ENCODE measurements at regions not wholly inside any gene's neighbourhood (a gene's known extent, or its start where the extent isn't known, plus 50 kb on each side); places are given as distances from the start of the nearest gene placed in this dataset.

DNA sequence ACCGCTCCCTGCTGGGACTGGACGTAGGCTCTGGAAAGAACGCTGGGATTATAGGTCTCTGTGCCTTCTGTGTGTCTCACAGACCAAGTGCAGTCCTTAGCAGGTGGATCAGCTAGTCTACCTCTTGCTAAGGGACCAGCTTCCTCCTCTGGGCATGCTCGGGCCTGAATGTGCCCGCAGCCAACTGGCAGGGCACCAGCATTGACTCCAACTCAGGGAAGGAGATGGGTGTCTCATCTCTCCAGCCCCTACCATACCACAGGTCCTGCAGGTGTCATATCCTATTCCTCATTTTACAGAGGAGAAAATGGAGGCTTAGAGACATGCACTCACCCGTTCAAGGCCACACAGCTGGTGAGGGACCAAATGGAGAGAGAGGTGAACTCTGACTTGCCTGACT is 340.2 kb downstream of the PTPRU start:
- no peaks in the 10 kb centered on the region for H3K36me3 ChIP-seq (ENCODE audit: insufficient read depth)
- no peaks in the 10 kb centered on the region for H4K20me1 ChIP-seq (ENCODE audit: insufficient read depth)
- TF ChIP-seq CTCF (conservative IDR thresholded peaks at IDR 0.05; ENCODE audit: low read depth, low read length), result no peak
- H3K4me1 ChIP-seq (ENCODE audit: low read depth, poor library complexity, severe bottlenecking), result no peaks in the 10 kb centered on the region
- no peak overlapping the region for H3K9ac ChIP-seq
- H3K79me2 ChIP-seq (ENCODE audit: insufficient read depth, low read depth), result no peaks in the 10 kb centered on the region
- peaks cover 21% of the 10 kb centered on the region; the same call in 1 of the 2 replicates for H3K27me3 ChIP-seq (ENCODE audit: insufficient read depth, low read depth)
- H3K4me2 ChIP-seq, result no peak overlapping the region
- H3K27ac ChIP-seq, result no peak overlapping the region
- H2AFZ ChIP-seq (ENCODE audit: low read depth), result no peak overlapping the region
- no peak overlapping the region for H3K4me3 ChIP-seq (IDR thresholded peaks at IDR 0.05; ENCODE audit: insufficient read depth, low read depth, low read length)

DNA sequence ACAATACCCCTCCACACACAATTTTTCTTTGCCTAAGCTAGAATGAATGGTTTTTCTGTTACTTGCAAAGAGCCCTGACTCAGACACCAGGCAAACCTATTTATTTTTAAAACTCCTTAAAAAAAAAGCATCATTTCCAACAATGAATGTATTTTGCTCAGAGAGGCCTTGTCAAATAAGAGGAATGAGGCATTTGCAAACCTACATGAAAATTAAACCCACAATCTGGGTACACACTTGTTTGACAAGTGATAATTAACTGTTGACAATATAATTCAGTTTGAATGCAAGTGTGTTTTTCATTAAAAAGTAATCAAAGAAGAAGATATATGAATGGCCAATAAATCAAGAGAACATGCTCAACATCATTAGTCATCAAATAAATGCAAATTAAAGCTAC is 339.5 kb downstream of the PTPRU start:
- Histone ChIP-seq H3K79me2 (ENCODE audit: insufficient read depth, low read depth) (no peaks in the 10 kb centered on the region), H3K36me3 (ENCODE audit: insufficient read depth) (no peaks in the 10 kb centered on the region), H3K9ac (no peak overlapping the region), H4K20me1 (ENCODE audit: insufficient read depth) (no peaks in the 10 kb centered on the region), H3K4me2 (no peak overlapping the region), H3K27ac (no peak overlapping the region), H3K4me1 (ENCODE audit: low read depth, poor library complexity, severe bottlenecking) (no peaks in the 10 kb centered on the region), H2AFZ (ENCODE audit: low read depth) (no peak overlapping the region), H3K4me3 (IDR thresholded peaks at IDR 0.05; ENCODE audit: insufficient read depth, low read depth, low read length) (no peak overlapping the region), H3K27me3 (ENCODE audit: insufficient read depth, low read depth) (peaks cover 21% of the 10 kb centered on the region; the same call in 1 of the 2 replicates)
- no peak for TF ChIP-seq CTCF (conservative IDR thresholded peaks at IDR 0.05; ENCODE audit: low read depth, low read length)

- Histone ChIP-seq H3K27me3 (ENCODE audit: insufficient read depth, low read depth) (peaks cover 21% of the 10 kb centered on the region; the same call in 1 of the 2 replicates), H3K27ac (no peak overlapping the region), H3K4me2 (no peak overlapping the region), H3K4me1 (ENCODE audit: low read depth, poor library complexity, severe bottlenecking) (no peaks in the 10 kb centered on the region), H2AFZ (ENCODE audit: low read depth) (no peak overlapping the region), H4K20me1 (ENCODE audit: insufficient read depth) (no peaks in the 10 kb centered on the region), H3K9ac (no peak overlapping the region), H3K36me3 (ENCODE audit: insufficient read depth) (no peaks in the 10 kb centered on the region), H3K79me2 (ENCODE audit: insufficient read depth, low read depth) (no peaks in the 10 kb centered on the region), H3K4me3 (IDR thresholded peaks at IDR 0.05; ENCODE audit: insufficient read depth, low read depth, low read length) (no peak overlapping the region)
- no peak for TF ChIP-seq CTCF (conservative IDR thresholded peaks at IDR 0.05; ENCODE audit: low read depth, low read length)
Observed at GRCh38 chr1:29575277-29575676, 339.0 kb downstream of the PTPRU start.

DNA sequence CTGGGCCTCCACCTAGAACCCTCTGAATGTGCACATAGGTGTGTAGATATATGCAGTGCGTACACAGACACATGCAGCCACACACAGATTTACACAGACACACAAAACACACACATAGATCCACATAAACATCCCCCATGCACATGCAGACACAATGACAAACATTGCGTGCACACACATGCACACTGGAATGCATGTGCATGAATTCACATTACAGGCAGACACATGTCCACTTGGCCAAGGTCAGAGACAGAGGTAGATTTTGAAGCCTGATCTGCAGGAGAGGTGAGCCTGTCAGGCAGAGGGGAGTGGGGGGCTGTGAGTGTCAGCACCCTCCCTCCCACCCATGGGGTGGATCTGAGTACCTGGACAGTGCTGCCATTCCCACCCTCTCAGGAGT is 338.5 kb downstream of the PTPRU start:
- no peak overlapping the region for H3K4me2 ChIP-seq
- TF ChIP-seq CTCF (conservative IDR thresholded peaks at IDR 0.05; ENCODE audit: low read depth, low read length), result no peak
- H3K4me1 ChIP-seq (ENCODE audit: low read depth, poor library complexity, severe bottlenecking), result no peaks in the 10 kb centered on the region
- H3K4me3 ChIP-seq (IDR thresholded peaks at IDR 0.05; ENCODE audit: insufficient read depth, low read depth, low read length), result no peak overlapping the region
- H4K20me1 ChIP-seq (ENCODE audit: insufficient read depth), result no peaks in the 10 kb centered on the region
- no peaks in the 10 kb centered on the region for H3K79me2 ChIP-seq (ENCODE audit: insufficient read depth, low read depth)
- H3K9ac ChIP-seq, result no peak overlapping the region
- peaks cover 21% of the 10 kb centered on the region; the same call in 1 of the 2 replicates for H3K27me3 ChIP-seq (ENCODE audit: insufficient read depth, low read depth)
- no peak overlapping the region for H2AFZ ChIP-seq (ENCODE audit: low read depth)
- H3K36me3 ChIP-seq (ENCODE audit: insufficient read depth), result no peaks in the 10 kb centered on the region
- no peak overlapping the region for H3K27ac ChIP-seq

Data from KMS-11 (cell line).